Nephron (organoid): ENCODE measurements at regions not wholly inside any gene's neighbourhood (a gene's known extent, or its start where the extent isn't known, plus 50 kb on each side); places are given as distances from the start of the nearest gene placed in this dataset.

Source experiments
- H3K27ac Mint-ChIP-seq, 3 experiments: 2 replicates each; pipeline ENCODE4 v1.8.0; 2020; ENCODE audit warnings: mixed read lengths in 3 of 3, mild to moderate bottlenecking in 2 of 3, moderate library complexity in 1 of 3
- H3K27me3 Mint-ChIP-seq: 2 replicates; pipeline ENCODE4 v1.8.0; 2021; ENCODE audit warnings: low read depth, mild to moderate bottlenecking, moderate library complexity, mixed read lengths
- H3K36me3 Mint-ChIP-seq: 2 replicates; pipeline ENCODE4 v1.8.0; 2020; ENCODE audit warnings: low read depth, mixed read lengths
- H3K4me1 Mint-ChIP-seq: 2 replicates; pipeline ENCODE4 v1.8.0; 2020; ENCODE audit warnings: mixed read lengths
- H3K4me3 Mint-ChIP-seq, 3 experiments: 2 replicates each; pipeline ENCODE4 v1.8.0; 2020; ENCODE audit warnings: mild to moderate bottlenecking in 3 of 3, mixed read lengths in 3 of 3, moderate library complexity in 2 of 3
- H3K9me3 Mint-ChIP-seq: 2 replicates; pipeline ENCODE4 v1.8.0; 2020; ENCODE audit warnings: mixed read lengths
- TF ChIP-seq, protein P1 (sequence below), 3 experiments: fragments of 200-600 bp; sonication (generic); IDR thresholded peaks; one replicate each; pipeline ENCODE4 v1.5.0; 2021; ENCODE audit warnings: antibody characterized with exemption in 3 of 3; ENCODE audit not compliant: unreplicated experiment in 3 of 3

DNA sequence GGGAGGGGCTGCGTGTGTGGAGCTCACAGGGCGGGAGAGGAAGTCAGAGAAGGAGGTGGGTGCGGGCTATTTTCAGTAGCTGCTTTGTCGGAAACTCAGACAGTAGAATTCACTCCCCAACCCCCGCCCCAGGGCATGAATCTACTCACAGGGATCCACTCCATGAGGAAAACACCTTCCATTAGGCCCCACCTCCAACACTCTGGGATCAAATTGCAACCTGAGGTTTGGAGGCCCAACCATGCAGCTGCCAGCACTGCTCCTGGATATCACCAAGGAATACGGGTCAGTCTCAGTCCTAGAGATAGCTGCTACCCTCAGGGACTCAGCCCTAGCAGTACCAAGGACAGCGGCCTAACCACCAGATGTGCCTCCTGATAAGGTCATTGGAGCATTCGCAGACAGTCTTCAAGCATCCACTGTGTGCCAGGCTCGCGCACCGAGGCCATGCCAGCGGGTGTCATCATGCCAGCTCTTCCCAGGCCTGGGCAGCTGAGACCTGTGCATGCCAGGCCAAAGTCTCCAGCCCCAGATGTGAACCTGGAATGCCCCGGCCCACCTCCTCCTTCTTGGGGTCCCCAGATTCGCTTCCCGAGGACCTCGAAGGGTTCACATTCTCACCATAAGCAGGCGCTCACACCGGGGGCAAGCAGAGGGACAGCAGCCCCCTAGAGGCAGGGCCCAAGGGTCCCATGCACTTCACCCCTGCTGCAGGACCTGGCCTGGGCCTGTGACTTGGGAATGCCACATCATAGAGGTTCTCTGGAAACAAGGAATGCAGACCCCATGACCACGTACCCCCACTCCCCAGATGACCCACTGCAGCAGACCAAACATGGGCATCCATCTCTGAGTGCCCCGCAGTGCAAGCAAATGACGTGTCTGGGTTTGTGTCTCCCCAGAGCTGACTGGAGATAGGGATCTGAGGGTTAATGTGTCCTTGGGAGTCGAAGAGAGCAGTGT lies 102.3 kb downstream of the ADRA2C start:
- peaks cover 72% of the 10 kb centered on the region for H3K27me3 Mint-ChIP-seq
- H3K4me3 Mint-ChIP-seq = no peak overlapping the region
- H3K36me3 Mint-ChIP-seq = no peaks in the 10 kb centered on the region
- peaks cover 9% of the 10 kb centered on the region for H3K4me1 Mint-ChIP-seq
- TF ChIP-seq, protein P1, sequence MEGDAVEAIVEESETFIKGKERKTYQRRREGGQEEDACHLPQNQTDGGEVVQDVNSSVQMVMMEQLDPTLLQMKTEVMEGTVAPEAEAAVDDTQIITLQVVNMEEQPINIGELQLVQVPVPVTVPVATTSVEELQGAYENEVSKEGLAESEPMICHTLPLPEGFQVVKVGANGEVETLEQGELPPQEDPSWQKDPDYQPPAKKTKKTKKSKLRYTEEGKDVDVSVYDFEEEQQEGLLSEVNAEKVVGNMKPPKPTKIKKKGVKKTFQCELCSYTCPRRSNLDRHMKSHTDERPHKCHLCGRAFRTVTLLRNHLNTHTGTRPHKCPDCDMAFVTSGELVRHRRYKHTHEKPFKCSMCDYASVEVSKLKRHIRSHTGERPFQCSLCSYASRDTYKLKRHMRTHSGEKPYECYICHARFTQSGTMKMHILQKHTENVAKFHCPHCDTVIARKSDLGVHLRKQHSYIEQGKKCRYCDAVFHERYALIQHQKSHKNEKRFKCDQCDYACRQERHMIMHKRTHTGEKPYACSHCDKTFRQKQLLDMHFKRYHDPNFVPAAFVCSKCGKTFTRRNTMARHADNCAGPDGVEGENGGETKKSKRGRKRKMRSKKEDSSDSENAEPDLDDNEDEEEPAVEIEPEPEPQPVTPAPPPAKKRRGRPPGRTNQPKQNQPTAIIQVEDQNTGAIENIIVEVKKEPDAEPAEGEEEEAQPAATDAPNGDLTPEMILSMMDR (IDR thresholded peaks at IDR 0.05; ENCODE audit: unreplicated experiment in 3 of 3) = no peak
- no peak overlapping the region for H3K27ac Mint-ChIP-seq
- no peaks in the 10 kb centered on the region for H3K9me3 Mint-ChIP-seq

DNA sequence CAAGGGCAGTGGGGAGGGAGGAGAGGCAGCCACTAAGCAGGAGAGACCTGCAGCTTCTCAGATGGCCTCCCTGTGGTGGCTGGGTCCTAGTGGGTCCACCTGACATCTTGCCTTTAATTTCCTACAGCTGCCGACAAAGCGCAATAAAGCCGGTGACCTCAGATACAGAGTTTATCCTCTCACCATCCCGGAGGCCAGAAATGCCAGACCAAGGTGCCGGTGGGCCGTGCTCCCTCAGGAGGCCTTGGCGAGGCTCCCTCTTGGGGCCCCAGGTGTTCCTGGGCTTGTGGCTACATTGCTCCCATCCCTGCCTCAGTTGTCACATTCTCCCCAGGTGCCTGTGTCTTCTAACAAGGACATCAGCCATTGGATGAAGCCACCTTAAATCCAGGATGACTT lies 103.0 kb downstream of the ADRA2C start:
- H3K4me3 Mint-ChIP-seq = no peak overlapping the region
- H3K9me3 Mint-ChIP-seq = no peaks in the 10 kb centered on the region
- H3K27ac Mint-ChIP-seq = no peak overlapping the region
- peaks cover 9% of the 10 kb centered on the region for H3K4me1 Mint-ChIP-seq
- H3K36me3 Mint-ChIP-seq = no peaks in the 10 kb centered on the region
- H3K27me3 Mint-ChIP-seq = peaks cover 74% of the 10 kb centered on the region
- TF ChIP-seq, protein P1 (IDR thresholded peaks at IDR 0.05; ENCODE audit: unreplicated experiment in 3 of 3) = no peak

DNA sequence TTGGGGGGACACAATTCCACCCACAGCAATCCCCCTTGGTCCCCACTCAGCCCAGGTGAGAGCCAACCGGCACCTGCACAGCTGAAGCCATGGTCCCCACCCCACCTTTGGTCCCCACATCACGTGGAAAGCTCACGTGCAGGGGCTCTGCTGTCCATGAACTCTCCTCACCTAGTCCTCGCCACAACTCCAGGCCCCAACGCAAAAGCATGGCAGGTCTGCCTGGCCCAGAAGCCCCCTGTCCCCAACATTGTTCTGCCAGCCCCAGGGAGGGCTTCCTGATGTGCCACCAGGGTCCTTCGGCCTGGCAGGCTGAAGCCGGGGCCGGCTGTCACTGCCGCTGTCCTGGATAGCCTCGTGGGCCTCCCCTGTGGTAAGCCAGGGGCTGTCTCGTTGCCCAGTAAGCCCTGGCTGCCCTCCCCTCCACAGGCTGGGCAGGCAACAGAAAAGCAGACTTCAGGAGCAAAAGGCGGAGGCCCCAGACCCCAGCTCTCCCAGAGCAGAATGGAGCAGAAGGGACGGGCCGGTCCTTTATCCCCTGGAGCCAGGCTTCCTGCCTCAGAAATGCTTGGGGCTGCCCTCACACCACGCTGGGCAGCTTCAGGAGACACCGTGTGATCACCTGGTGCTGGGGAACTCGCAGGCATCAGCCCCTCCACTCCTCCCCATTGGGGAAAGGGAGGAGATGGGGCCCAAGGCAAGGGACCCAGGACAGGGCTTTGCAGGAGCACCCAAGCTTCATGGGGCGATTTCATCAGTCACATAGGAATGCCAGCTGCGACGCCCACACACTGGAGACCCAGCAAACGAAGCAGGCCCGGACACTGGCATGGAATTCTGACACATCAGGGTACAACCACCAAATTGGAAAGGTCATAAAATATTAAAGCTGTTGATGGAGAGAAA lies 103.7 kb downstream of the ADRA2C start:
- H3K9me3 Mint-ChIP-seq = no peaks in the 10 kb centered on the region
- H3K4me3 Mint-ChIP-seq = no peak overlapping the region
- no peak overlapping the region for H3K27ac Mint-ChIP-seq
- TF ChIP-seq, protein P1 (IDR thresholded peaks at IDR 0.05; ENCODE audit: unreplicated experiment in 3 of 3) = no peak
- peaks cover 81% of the 10 kb centered on the region for H3K27me3 Mint-ChIP-seq
- H3K36me3 Mint-ChIP-seq = no peaks in the 10 kb centered on the region
- H3K4me1 Mint-ChIP-seq = peaks cover 9% of the 10 kb centered on the region

DNA sequence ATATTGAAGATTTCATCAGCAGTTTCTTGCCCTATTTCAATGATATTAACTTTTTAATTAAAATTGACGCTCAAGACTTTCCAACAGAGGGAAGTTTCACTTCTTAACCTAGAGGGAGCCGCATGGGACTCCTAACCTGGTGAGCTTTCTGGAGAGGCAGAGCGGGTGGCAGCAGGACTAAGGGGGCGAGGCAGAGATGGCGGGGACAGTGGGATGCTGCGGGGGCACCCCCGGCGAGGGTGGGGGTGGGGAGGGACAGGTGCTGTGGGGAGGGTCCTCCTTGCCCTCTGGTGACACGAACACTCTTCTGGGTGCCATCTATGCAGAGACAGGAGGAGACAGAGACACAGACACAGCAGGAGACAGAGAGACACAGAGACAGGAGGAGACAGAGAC lies 104.4 kb downstream of the ADRA2C start:
- H3K27me3 Mint-ChIP-seq = peaks cover 88% of the 10 kb centered on the region
- peaks cover 9% of the 10 kb centered on the region for H3K4me1 Mint-ChIP-seq
- H3K27ac Mint-ChIP-seq = no peak overlapping the region
- H3K36me3 Mint-ChIP-seq = no peaks in the 10 kb centered on the region
- H3K4me3 Mint-ChIP-seq = peak overlapping the region; percentile 33 to 68 (median 55)
- H3K9me3 Mint-ChIP-seq = no peaks in the 10 kb centered on the region
- TF ChIP-seq, protein P1 (IDR thresholded peaks at IDR 0.05; ENCODE audit: unreplicated experiment in 3 of 3) = no peak

DNA sequence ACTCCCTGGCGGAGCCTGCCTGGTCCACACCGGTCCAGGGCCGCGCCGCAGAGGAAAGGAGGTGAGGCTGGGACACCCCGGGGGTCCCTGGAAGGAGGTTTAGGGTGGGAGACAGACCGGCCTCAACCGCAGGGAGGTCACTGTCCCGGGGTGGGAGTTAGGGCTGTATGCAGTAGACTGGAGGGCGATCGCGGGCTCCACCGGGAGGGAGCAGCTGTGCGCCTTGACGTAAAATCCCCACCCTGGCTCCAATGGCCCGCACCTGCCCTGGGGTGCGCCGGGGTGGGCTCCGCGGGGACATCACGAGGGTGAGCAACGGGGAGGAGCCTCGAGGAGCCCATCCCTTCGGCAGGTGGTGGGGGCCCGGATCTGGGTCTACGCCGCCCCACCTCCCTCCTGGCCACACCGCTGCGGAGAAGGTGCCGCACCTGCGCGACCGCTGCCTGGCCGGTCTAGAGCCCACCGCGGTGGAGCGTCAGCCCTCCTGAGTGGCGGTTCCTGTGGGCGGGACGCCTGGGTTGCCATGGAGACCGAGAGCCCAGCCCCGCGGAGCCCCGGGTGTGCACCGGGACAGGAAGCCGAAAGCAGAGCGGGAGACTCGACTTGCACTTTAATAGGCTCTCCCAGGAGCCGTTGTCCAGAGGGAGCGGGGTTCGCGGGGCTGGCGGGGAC lies 105.1 kb downstream of the ADRA2C start:
- H3K4me3 Mint-ChIP-seq = peak overlapping the region in 2 of 3 experiments; percentile 55 to 70
- no peaks in the 10 kb centered on the region for H3K9me3 Mint-ChIP-seq
- H3K27me3 Mint-ChIP-seq = peaks cover 93% of the 10 kb centered on the region
- H3K4me1 Mint-ChIP-seq = peaks cover 9% of the 10 kb centered on the region
- no peaks in the 10 kb centered on the region for H3K36me3 Mint-ChIP-seq
- no peak overlapping the region for H3K27ac Mint-ChIP-seq
- TF ChIP-seq, protein P1 (IDR thresholded peaks at IDR 0.05; ENCODE audit: unreplicated experiment in 3 of 3) = no peak
